WTC11 (cell line): ENCODE measurements at regions not wholly inside any gene's neighbourhood (a gene's known extent, or its start where the extent isn't known, plus 50 kb on each side); places are given as distances from the start of the nearest gene placed in this dataset.

Experiments
- ATAC-seq: fragments of 200-7000 bp; cut with Tn5 transposase; 2 replicates; pipeline ENCODE4 v1.10.0; 2021; ENCODE audit warnings: mild to moderate bottlenecking, moderate library complexity
- CTCF ChIA-PET: fragments of 300-600 bp; sonication (Branson Sonifier 250); formaldehyde crosslinking; loops from one replicate; lab custom pipeline; 2021; ENCODE audit warnings: antibody characterized with exemption; lab: Charles Lee
- POLR2A ChIA-PET: fragments of 350-600 bp; sonication (Branson Sonifier 250); formaldehyde crosslinking; loops from one replicate; lab custom pipeline; 2021; ENCODE audit warnings: antibody characterized with exemption; lab: Charles Lee
- DNase-seq: peaks from one replicate; pipeline ENCODE4 v3.0.0; 2021; ENCODE audit warnings: low spot score
- H3K27ac Mint-ChIP-seq: 2 replicates; pipeline ENCODE4 v1.8.0; 2021; ENCODE audit warnings: mixed read lengths
- H3K27me3 Mint-ChIP-seq: 2 replicates; pipeline ENCODE4 v1.8.0; 2021; ENCODE audit warnings: low read depth, mild to moderate bottlenecking, moderate library complexity, mixed read lengths
- H3K36me3 Mint-ChIP-seq: 2 replicates; pipeline ENCODE4 v1.8.0; 2021; ENCODE audit warnings: mixed read lengths
- H3K4me1 Mint-ChIP-seq: 2 replicates; pipeline ENCODE4 v1.8.0; 2022; ENCODE audit warnings: mixed read lengths
- H3K4me3 Mint-ChIP-seq: 2 replicates; pipeline ENCODE4 v1.8.0; 2021; ENCODE audit warnings: mild to moderate bottlenecking, moderate library complexity, mixed read lengths
- H3K9me3 Mint-ChIP-seq: 2 replicates; pipeline ENCODE4 v1.8.0; 2021; ENCODE audit warnings: mixed read lengths
- ARID4B ChIP-seq: sonication (generic); formaldehyde crosslinking; IDR thresholded peaks from 2 replicates; pipeline ENCODE4 v1.8.0; 2023; ENCODE audit warnings: missing genetic modification reagents, mild to moderate bottlenecking, borderline replicate concordance
- ATF1 ChIP-seq: sonication (generic); formaldehyde crosslinking; IDR thresholded peaks from 2 replicates; pipeline ENCODE4 v1.8.1; 2023; ENCODE audit warnings: mild to moderate bottlenecking, moderate library complexity, missing genetic modification reagents
- ATF3 ChIP-seq: sonication (generic); formaldehyde crosslinking; conservative IDR thresholded peaks from 2 replicates; pipeline ENCODE4 v1.8.1; 2022; ENCODE audit warnings: mild to moderate bottlenecking, missing genetic modification reagents
- CTCF ChIP-seq: fragments of 200-600 bp; IDR thresholded peaks from 2 replicates; pipeline ENCODE4 v1.8.0; 2022; ENCODE audit warnings: antibody characterized with exemption
- ESRRA ChIP-seq: sonication (generic); formaldehyde crosslinking; IDR thresholded peaks from 2 replicates; pipeline ENCODE4 v1.8.1; 2022; ENCODE audit warnings: mild to moderate bottlenecking, missing genetic modification reagents, borderline replicate concordance
- FOXP1 ChIP-seq: sonication (generic); formaldehyde crosslinking; IDR thresholded peaks from 2 replicates; pipeline ENCODE4 v1.8.0; 2022; ENCODE audit warnings: missing genetic modification reagents, mild to moderate bottlenecking, moderate library complexity, borderline replicate concordance
- IRF1 ChIP-seq: sonication (generic); formaldehyde crosslinking; IDR thresholded peaks from 2 replicates; pipeline ENCODE4 v1.8.0; 2023; ENCODE audit warnings: missing genetic modification reagents
- IRF2 ChIP-seq: sonication (generic); formaldehyde crosslinking; IDR thresholded peaks from 2 replicates; pipeline ENCODE4 v1.8.0; 2022; ENCODE audit warnings: low read depth, missing genetic modification reagents, borderline replicate concordance
- KAT7 ChIP-seq: sonication (generic); formaldehyde crosslinking; IDR thresholded peaks from 2 replicates; pipeline ENCODE4 v1.8.1; 2023; ENCODE audit warnings: missing genetic modification reagents, mild to moderate bottlenecking, borderline replicate concordance
- MAX ChIP-seq: sonication (generic); formaldehyde crosslinking; IDR thresholded peaks from 2 replicates; pipeline ENCODE4 v1.8.0; 2022; ENCODE audit warnings: mild to moderate bottlenecking, missing genetic modification reagents
- MYBL2 ChIP-seq: sonication (generic); formaldehyde crosslinking; IDR thresholded peaks from 2 replicates; pipeline ENCODE4 v1.8.1; 2023; ENCODE audit warnings: mild to moderate bottlenecking, moderate library complexity, missing genetic modification reagents
- NFATC4 ChIP-seq: fragments of 250-450 bp; sonication (Bioruptor Pico); IDR thresholded peaks from 2 replicates; pipeline ENCODE4 v1.9.0; 2021; ENCODE audit warnings: mild to moderate bottlenecking
- NFYB ChIP-seq: sonication (generic); formaldehyde crosslinking; conservative IDR thresholded peaks from 2 replicates; pipeline ENCODE4 v1.8.0; 2022; ENCODE audit warnings: low read depth, missing genetic modification reagents
- NR1H2 ChIP-seq: sonication (generic); formaldehyde crosslinking; IDR thresholded peaks from 2 replicates; pipeline ENCODE4 v1.9.0; 2021; ENCODE audit warnings: mild to moderate bottlenecking, moderate library complexity, missing genetic modification reagents
- OVOL2 ChIP-seq: fragments of 250-450 bp; sonication (Bioruptor Pico); IDR thresholded peaks from 2 replicates; pipeline ENCODE4 v1.9.0; 2021; ENCODE audit warnings: mild to moderate bottlenecking, borderline replicate concordance
- SMAD3 ChIP-seq: sonication (generic); formaldehyde crosslinking; IDR thresholded peaks from 2 replicates; pipeline ENCODE4 v1.8.0; 2022; ENCODE audit warnings: missing genetic modification reagents, mild to moderate bottlenecking, borderline replicate concordance
- SMAD4 ChIP-seq: sonication (generic); formaldehyde crosslinking; IDR thresholded peaks from 2 replicates; pipeline ENCODE4 v1.8.0; 2022; ENCODE audit warnings: mild to moderate bottlenecking, missing genetic modification reagents
- TEAD4 ChIP-seq: sonication (generic); formaldehyde crosslinking; IDR thresholded peaks from 2 replicates; pipeline ENCODE4 v1.8.0; 2022; ENCODE audit warnings: mild to moderate bottlenecking, missing genetic modification reagents
- TP53 ChIP-seq: sonication (generic); formaldehyde crosslinking; IDR thresholded peaks from 2 replicates; pipeline ENCODE4 v1.8.1; 2023; ENCODE audit warnings: mild to moderate bottlenecking, missing genetic modification reagents
- USF2 ChIP-seq: sonication (generic); formaldehyde crosslinking; IDR thresholded peaks from 2 replicates; pipeline ENCODE4 v1.8.1; 2023; ENCODE audit warnings: mild to moderate bottlenecking, missing genetic modification reagents, moderate library complexity
- ZBTB21 ChIP-seq: sonication (generic); formaldehyde crosslinking; IDR thresholded peaks from 2 replicates; pipeline ENCODE4 v1.8.1; 2023; ENCODE audit warnings: mild to moderate bottlenecking, missing genetic modification reagents, borderline replicate concordance
- ZMAT4 ChIP-seq: fragments of 250-450 bp; sonication (Bioruptor Pico); IDR thresholded peaks from 2 replicates; pipeline ENCODE4 v1.9.0; 2021; ENCODE audit warnings: mild to moderate bottlenecking
- ZNF416 ChIP-seq: fragments of 250-450 bp; sonication (Bioruptor Pico); IDR thresholded peaks from 2 replicates; pipeline ENCODE4 v1.9.0; 2021; ENCODE audit warnings: mild to moderate bottlenecking, inconsistent platforms
- ZNF423 ChIP-seq: fragments of 250-450 bp; sonication (Bioruptor Pico); IDR thresholded peaks from 2 replicates; pipeline ENCODE4 v2.1.2; 2022; ENCODE audit warnings: mild to moderate bottlenecking, moderate library complexity
- ZNF671 ChIP-seq: fragments of 250-450 bp; sonication (Bioruptor Pico); IDR thresholded peaks from 2 replicates; pipeline ENCODE4 v1.8.0; 2021; ENCODE audit warnings: mild to moderate bottlenecking
- ZSCAN18 ChIP-seq: fragments of 250-450 bp; sonication (Bioruptor Pico); IDR thresholded peaks from 2 replicates; pipeline ENCODE4 v2.1.2; 2022; ENCODE audit warnings: mild to moderate bottlenecking, moderate library complexity

- no peak overlapping the region for H3K27ac Mint-ChIP-seq
- ChIA-PET CTCF (no interaction called here), POLR2A (no interaction called here)
- ATAC-seq = no peak
- H3K4me1 Mint-ChIP-seq = peaks cover 6% of the 10 kb centered on the region
- H3K4me3 Mint-ChIP-seq = no peak overlapping the region
- peaks cover under 1% of the 10 kb centered on the region; the same call in 1 of the 2 replicates for H3K9me3 Mint-ChIP-seq
- no peak for DNase-seq
- TF ChIP-seq ZSCAN18 (CRISPR knock-in tag) (no peak), ZBTB21 (CRISPR knock-in tag) (no peak), SMAD3 (no peak), NR1H2 (no peak), OVOL2 (CRISPR knock-in tag) (no peak), NFYB (CRISPR knock-in tag) (no peak), ZNF423 (CRISPR knock-in tag) (no peak), ATF1 (CRISPR knock-in tag) (no peak), TP53 (no peak), ZNF416 (CRISPR knock-in tag) (no peak), MAX (CRISPR knock-in tag) (no peak), USF2 (CRISPR knock-in tag) (no peak), ATF3 (CRISPR knock-in tag) (no peak), SMAD4 (CRISPR knock-in tag) (no peak), NFATC4 (no peak), ZNF671 (no peak), IRF1 (no peak), KAT7 (CRISPR knock-in tag) (no peak), TEAD4 (no peak)
- H3K36me3 Mint-ChIP-seq = no peaks in the 10 kb centered on the region
- no peaks in the 10 kb centered on the region for H3K27me3 Mint-ChIP-seq
Observed at GRCh38 chr10:63773106-63773505, 251.9 kb downstream of the REEP3 start.

GRCh38 chr10:63773962-63774361, 252.8 kb downstream of the REEP3 start:
- peaks cover 7% of the 10 kb centered on the region for H3K9me3 Mint-ChIP-seq
- CTCF ChIA-PET = no interaction called here
- H3K36me3 Mint-ChIP-seq = 0 out of 2 replicates have a peak, but pooled peaks cover 4% of the 10 kb centered on the region
- DNase-seq = no peak
- H3K27ac Mint-ChIP-seq = no peak overlapping the region
- H3K4me3 Mint-ChIP-seq = no peak overlapping the region
- no peaks in the 10 kb centered on the region for H3K27me3 Mint-ChIP-seq
- POLR2A ChIA-PET = no interaction called here
- H3K4me1 Mint-ChIP-seq = peaks cover 6% of the 10 kb centered on the region
- ATAC-seq = no peak
- TF ChIP-seq SMAD3 = no peak
- no peak for TF ChIP-seq TP53
- TF ChIP-seq ZMAT4 (CRISPR knock-in tag) = no peak
- no peak for TF ChIP-seq USF2 (CRISPR knock-in tag)
- no peak for TF ChIP-seq MYBL2
- TF ChIP-seq FOXP1 (CRISPR knock-in tag) = no peak
- no peak for TF ChIP-seq TEAD4
- no peak for TF ChIP-seq KAT7 (CRISPR knock-in tag)
- TF ChIP-seq ESRRA (CRISPR knock-in tag) = no peak
- no peak for TF ChIP-seq IRF2 (CRISPR knock-in tag)
- TF ChIP-seq CTCF = no peak
- no peak for TF ChIP-seq ARID4B (CRISPR knock-in tag)
